ENCODE measurements at regions not wholly inside any gene's neighbourhood (a gene's known extent, or its start where the extent isn't known, plus 50 kb on each side); places are given as distances from the start of the nearest gene placed in this dataset.

DNA sequence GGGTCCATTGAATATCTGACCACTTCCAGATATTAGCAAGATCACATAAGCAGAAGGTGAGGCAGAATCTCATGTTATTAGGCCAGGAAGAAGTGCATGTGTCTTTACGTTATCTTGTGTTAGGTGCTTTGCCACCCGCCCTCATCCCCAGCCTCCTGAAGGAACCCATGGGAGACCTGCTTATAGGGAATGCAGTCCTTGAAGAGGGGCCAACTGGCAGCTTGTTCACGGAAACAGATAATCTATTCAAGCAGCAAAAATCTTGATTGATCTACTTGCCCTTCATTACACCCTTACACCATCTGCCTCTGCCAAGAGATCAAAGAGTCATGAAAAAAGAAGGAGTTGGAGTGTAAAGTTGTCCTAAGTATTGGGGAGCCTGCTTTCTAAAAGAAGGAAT, 576.4 kb downstream of the HTR1B start:
- TF ChIP-seq, protein P1, sequence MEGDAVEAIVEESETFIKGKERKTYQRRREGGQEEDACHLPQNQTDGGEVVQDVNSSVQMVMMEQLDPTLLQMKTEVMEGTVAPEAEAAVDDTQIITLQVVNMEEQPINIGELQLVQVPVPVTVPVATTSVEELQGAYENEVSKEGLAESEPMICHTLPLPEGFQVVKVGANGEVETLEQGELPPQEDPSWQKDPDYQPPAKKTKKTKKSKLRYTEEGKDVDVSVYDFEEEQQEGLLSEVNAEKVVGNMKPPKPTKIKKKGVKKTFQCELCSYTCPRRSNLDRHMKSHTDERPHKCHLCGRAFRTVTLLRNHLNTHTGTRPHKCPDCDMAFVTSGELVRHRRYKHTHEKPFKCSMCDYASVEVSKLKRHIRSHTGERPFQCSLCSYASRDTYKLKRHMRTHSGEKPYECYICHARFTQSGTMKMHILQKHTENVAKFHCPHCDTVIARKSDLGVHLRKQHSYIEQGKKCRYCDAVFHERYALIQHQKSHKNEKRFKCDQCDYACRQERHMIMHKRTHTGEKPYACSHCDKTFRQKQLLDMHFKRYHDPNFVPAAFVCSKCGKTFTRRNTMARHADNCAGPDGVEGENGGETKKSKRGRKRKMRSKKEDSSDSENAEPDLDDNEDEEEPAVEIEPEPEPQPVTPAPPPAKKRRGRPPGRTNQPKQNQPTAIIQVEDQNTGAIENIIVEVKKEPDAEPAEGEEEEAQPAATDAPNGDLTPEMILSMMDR (optimal IDR thresholded peaks at IDR 0.05 in 1 of 3, IDR thresholded peaks at IDR 0.05 in 1 of 3, conservative IDR thresholded peaks at IDR 0.05 in 1 of 3; ENCODE audit: extremely low read depth in 1 of 3, insufficient read depth in 2 of 3, low read length in 3 of 3) = no peak
- TF ChIP-seq EZH2 (IDR thresholded peaks at IDR 0.05; ENCODE audit: low read length) = no peak

All from keratinocyte (primary cell).